NCI-H187 (cell line): ENCODE measurements at regions not wholly inside any gene's neighbourhood (a gene's known extent, or its start where the extent isn't known, plus 50 kb on each side); places are given as distances from the start of the nearest gene placed in this dataset.
"Not testable (repeated sequence)": the region's sequence is repeated elsewhere in the genome, so short reads cannot be mapped to it uniquely, and the experiment has no call there.

Experiments
- DNase-seq, 2 experiments: peaks; one replicate each; lab custom pipeline; 2025; lab: John Stamatoyannopoulos, UW

- DNase-seq, result no peak
Observed at GRCh38 chr3:55297245-55297644, 189.9 kb downstream of the WNT5A start.

GRCh38 chr3:55296791-55297190, 190.3 kb downstream of the WNT5A start:
- DNase-seq, result no peak

GRCh38 chr3:55296030-55296429, 191.1 kb downstream of the WNT5A start:
- no peak for DNase-seq

- no peak for DNase-seq
Observed at GRCh38 chr3:55294557-55294956, 192.5 kb downstream of the WNT5A start.

- no peak for DNase-seq
Observed at GRCh38 chr3:55292360-55292759, 194.7 kb downstream of the WNT5A start.

GRCh38 chr3:55288657-55289056, 198.4 kb downstream of the WNT5A start:
- no peak for DNase-seq

- DNase-seq, result no peak
Observed at GRCh38 chr3:55286693-55287092, 200.4 kb downstream of the WNT5A start.

- DNase-seq, result no peak
Observed at GRCh38 chr3:55285156-55285555, 201.9 kb downstream of the WNT5A start.

- no peak for DNase-seq
Observed at GRCh38 chr3:55283441-55283925, 203.6 kb downstream of the WNT5A start.

- no peak for DNase-seq
Observed at GRCh38 chr3:55282994-55283393, 204.1 kb downstream of the WNT5A start.

- no peak for DNase-seq
Observed at GRCh38 chr3:55272031-55272645, 215.0 kb downstream of the WNT5A start.

- DNase-seq, result no peak
Observed at GRCh38 chr3:55271549-55271948, 215.6 kb downstream of the WNT5A start.

- DNase-seq, result no peak
Observed at GRCh38 chr3:55270976-55271375, 216.1 kb downstream of the WNT5A start.

GRCh38 chr3:55269636-55270035, 217.5 kb downstream of the WNT5A start:
- no peak for DNase-seq

GRCh38 chr3:55269096-55269495, 218.0 kb downstream of the WNT5A start:
- no peak for DNase-seq

- no peak for DNase-seq
Observed at GRCh38 chr3:55267206-55267930, 219.7 kb downstream of the WNT5A start.

- no peak for DNase-seq
Observed at GRCh38 chr3:55264919-55265318, 222.2 kb downstream of the WNT5A start.

GRCh38 chr3:55252921-55253320, 234.2 kb downstream of the WNT5A start:
- DNase-seq, result no peak

- not testable (repeated sequence) for DNase-seq
Observed at GRCh38 chr3:55249156-55249555, 237.9 kb downstream of the WNT5A start.

- DNase-seq, result no peak
Observed at GRCh38 chr3:55247666-55248065, 239.4 kb downstream of the WNT5A start.

- no peak for DNase-seq
Observed at GRCh38 chr3:55246033-55246432, 241.1 kb downstream of the WNT5A start.

GRCh38 chr3:55245351-55245750, 241.8 kb downstream of the WNT5A start:
- DNase-seq, result no peak

GRCh38 chr3:55244247-55244646, 242.9 kb downstream of the WNT5A start:
- peak; percentile 46 to 64 for DNase-seq

GRCh38 chr3:55243678-55244077, 243.4 kb downstream of the WNT5A start:
- DNase-seq, result no peak
